Endodermal cell (in vitro differentiated cells): ENCODE measurements at regions not wholly inside any gene's neighbourhood (a gene's known extent, or its start where the extent isn't known, plus 50 kb on each side); places are given as distances from the start of the nearest gene placed in this dataset.

Experiments used
- DNase-seq: peaks from one replicate; pipeline ENCODE4 v3.0.0-alpha.2; 2017
- H3K27ac ChIP-seq: 2 replicates; pipeline ENCODE4 v1.5.1; 2013; ENCODE audit warnings: mild to moderate bottlenecking, low read depth, low read length, moderate library complexity
- H3K27me3 ChIP-seq: 2 replicates; pipeline ENCODE4 v1.6.1; 2013; ENCODE audit warnings: mild to moderate bottlenecking, low read length, moderate library complexity; ENCODE audit not compliant: insufficient read depth, control insufficient read depth, poor library complexity, severe bottlenecking
- H3K36me3 ChIP-seq: 2 replicates; pipeline ENCODE4 v1.7.0; 2013; ENCODE audit warnings: mild to moderate bottlenecking, low read length, moderate library complexity; ENCODE audit not compliant: control insufficient read depth, insufficient read depth
- H3K4me1 ChIP-seq: one replicate; pipeline ENCODE4 v1.7.0; 2013; ENCODE audit warnings: low read length; ENCODE audit not compliant: control insufficient read depth, insufficient read depth
- H3K4me3 ChIP-seq: 2 replicates; pipeline ENCODE4 v1.5.1; 2013; ENCODE audit warnings: mild to moderate bottlenecking, low read length, moderate library complexity
- H3K9ac ChIP-seq: 2 replicates; pipeline ENCODE4 v1.6.1; 2013; ENCODE audit warnings: mild to moderate bottlenecking, low read length, moderate library complexity; ENCODE audit not compliant: poor library complexity, severe bottlenecking; ENCODE audit errors: extremely low read depth
- H3K9me3 ChIP-seq: 2 replicates; pipeline ENCODE4 v1.6.1; 2013; ENCODE audit warnings: mild to moderate bottlenecking, low read length, moderate library complexity; ENCODE audit not compliant: control insufficient read depth
- H3K27ac Mint-ChIP-seq: 2 replicates; pipeline ENCODE4 v1.8.0; 2020; ENCODE audit warnings: mixed read lengths
- H3K27me3 Mint-ChIP-seq: 2 replicates; pipeline ENCODE4 v1.8.0; 2021; ENCODE audit warnings: mild to moderate bottlenecking, mixed read lengths; ENCODE audit not compliant: insufficient read depth
- H3K36me3 Mint-ChIP-seq: 2 replicates; pipeline ENCODE4 v1.8.0; 2020; ENCODE audit warnings: low read depth, mixed read lengths
- H3K4me1 Mint-ChIP-seq: 2 replicates; pipeline ENCODE4 v1.8.0; 2020; ENCODE audit warnings: mixed read lengths
- H3K4me3 Mint-ChIP-seq: 2 replicates; pipeline ENCODE4 v1.8.0; 2020; ENCODE audit warnings: mild to moderate bottlenecking, moderate library complexity, mixed read lengths
- H3K9me3 Mint-ChIP-seq: 2 replicates; pipeline ENCODE4 v1.8.0; 2020; ENCODE audit warnings: mild to moderate bottlenecking, mixed read lengths
- CTCF ChIP-seq: fragments of 200-600 bp; sonication (generic); conservative IDR thresholded peaks from 2 replicates; pipeline ENCODE4 v1.5.0; 2021; ENCODE audit warnings: antibody characterized with exemption, mild to moderate bottlenecking
- WGBS, 2 experiments: methylation state at CpG; one replicate each; pipeline versions ENCODE4 v1.1.5 to v1.1.7; 2013; ENCODE audit warnings: missing lambda C conversion rate in 2 of 2, mixed read lengths in 1 of 2; ENCODE audit not compliant: insufficient coverage in 1 of 2, insufficient read length in 1 of 2; 5-methylcytosine and 5-hydroxymethylcytosine counted together

- Histone ChIP-seq H3K4me3 (no peak overlapping the region), H3K27ac (no peak overlapping the region), H3K36me3 (no peaks in the 10 kb centered on the region), H3K9me3 (no peaks in the 10 kb centered on the region), H3K9ac (no peak overlapping the region), H3K27me3 (no peaks in the 10 kb centered on the region), H3K4me1 (no peaks in the 10 kb centered on the region)
- Mint-ChIP-seq H3K4me3 (no peak overlapping the region), H3K9me3 (no peaks in the 10 kb centered on the region), H3K27ac (no peak overlapping the region), H3K27me3 (no peaks in the 10 kb centered on the region), H3K4me1 (peaks cover 16% of the 10 kb centered on the region), H3K36me3 (no peaks in the 10 kb centered on the region)
- no peak for TF ChIP-seq CTCF
- DNase-seq, result no peak
Observed at GRCh38 chr1:82874041-82874440, 1073.3 kb downstream of the ADGRL2 start.

- Histone ChIP-seq H3K9ac (no peak overlapping the region), H3K9me3 (no peaks in the 10 kb centered on the region), H3K27me3 (no peaks in the 10 kb centered on the region), H3K4me3 (no peak overlapping the region), H3K36me3 (no peaks in the 10 kb centered on the region), H3K27ac (no peak overlapping the region), H3K4me1 (no peaks in the 10 kb centered on the region)
- Mint-ChIP-seq H3K27me3 (no peaks in the 10 kb centered on the region), H3K36me3 (no peaks in the 10 kb centered on the region), H3K4me3 (no peak overlapping the region), H3K27ac (no peak overlapping the region), H3K9me3 (no peaks in the 10 kb centered on the region), H3K4me1 (peaks cover 16% of the 10 kb centered on the region)
- no peak for DNase-seq
- no peak for TF ChIP-seq CTCF
- WGBS, 2 experiments, result 90 to 100% methylated on average over 1 of the region's 2 CpGs
Observed at GRCh38 chr1:82870332-82870731, 1069.6 kb downstream of the ADGRL2 start.

DNA sequence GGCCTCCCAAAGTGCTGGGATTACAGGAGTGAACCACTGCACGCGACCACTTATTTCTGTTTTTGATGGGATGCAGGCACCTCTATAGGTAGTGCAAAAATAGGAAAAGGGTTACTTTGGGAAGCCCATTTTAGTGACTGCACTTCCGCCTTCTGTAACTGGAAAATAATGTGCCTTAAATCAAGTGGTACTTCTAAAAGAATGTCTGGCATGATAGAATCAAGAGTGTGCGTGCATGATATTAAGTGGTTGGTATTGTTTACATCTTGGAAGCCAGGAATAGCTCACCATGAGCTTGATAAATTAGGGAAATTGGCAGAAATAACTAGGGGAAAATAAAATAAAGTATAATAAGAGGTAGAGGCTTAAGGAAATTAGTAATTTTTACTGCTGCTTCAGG is 1067.0 kb downstream of the ADGRL2 start:
- peaks cover 2% of the 10 kb centered on the region for H3K9me3 ChIP-seq
- Mint-ChIP-seq H3K36me3 (no peaks in the 10 kb centered on the region), H3K4me3 (no peak overlapping the region), H3K4me1 (peaks cover 5% of the 10 kb centered on the region), H3K27ac (no peak overlapping the region), H3K27me3 (no peaks in the 10 kb centered on the region), H3K9me3 (peaks cover 1% of the 10 kb centered on the region)
- TF ChIP-seq CTCF, result no peak
- 98 to 100% methylated on average over 4 of the region's 4 CpGs for WGBS, 2 experiments
- H3K27ac ChIP-seq, result no peak overlapping the region
- H3K27me3 ChIP-seq, result no peaks in the 10 kb centered on the region
- H3K4me3 ChIP-seq, result no peak overlapping the region
- no peaks in the 10 kb centered on the region for H3K36me3 ChIP-seq
- no peak overlapping the region for H3K9ac ChIP-seq
- DNase-seq, result no peak
- no peaks in the 10 kb centered on the region for H3K4me1 ChIP-seq
